Vagina (tissue), 2 donors: ENCODE measurements at regions not wholly inside any gene's neighbourhood (a gene's known extent, or its start where the extent isn't known, plus 50 kb on each side); places are given as distances from the start of the nearest gene placed in this dataset.

ENCODE experiments used
- CTCF ChIP-seq, 3 experiments: fragments of 450-650 bp in 2 of 3; fragments of 200-600 bp in 1 of 3; sonication (generic) in 1 of 3; IDR thresholded peaks; one replicate each; pipeline ENCODE4 v1.5.1; 2017 to 2019; ENCODE audit warnings: antibody characterized with exemption in 3 of 3, mild to moderate bottlenecking in 2 of 3, moderate library complexity in 2 of 3
- POLR2A ChIP-seq, 2 donors: fragments of 450-650 bp; IDR thresholded peaks; one replicate each; pipeline ENCODE4 v1.6.1; 2017; ENCODE audit warnings: antibody characterized with exemption in 2 of 2, mild to moderate bottlenecking in 2 of 2, moderate library complexity in 2 of 2
- POLR2AphosphoS5 ChIP-seq, 2 donors: sonication (generic); formaldehyde crosslinking; IDR thresholded peaks; one replicate each; pipeline ENCODE4 v1.9.0; 2017; ENCODE audit warnings: antibody characterized with exemption in 2 of 2, mild to moderate bottlenecking in 2 of 2, low read depth in 1 of 2; ENCODE audit not compliant: insufficient read depth in 1 of 2

- TF ChIP-seq CTCF (IDR thresholded peaks at IDR 0.05), result no peak
- TF ChIP-seq POLR2AphosphoS5 (IDR thresholded peaks at IDR 0.05; ENCODE audit: insufficient read depth in 1 of 2, low read depth in 1 of 2), result no peak
- TF ChIP-seq POLR2A (IDR thresholded peaks at IDR 0.05), result no peak
Measured at GRCh38 chr6:115053169-115053860, 710.5 kb upstream of the HS3ST5 start.
